Right hindlimb (tissue), 1 donor: ENCODE measurements at regions not wholly inside any gene's neighbourhood (a gene's known extent, or its start where the extent isn't known, plus 50 kb on each side); places are given as distances from the start of the nearest gene placed in this dataset.

Experiments used
- DNase-seq: peaks from one replicate; pipeline ENCODE4 v3.0.0-alpha.2; 2018

GRCh38 chr6:137351890-137352289, 132.7 kb upstream of the IFNGR1 start:
- DNase-seq: no peak

- no peak for DNase-seq
These were observed 131.7 kb upstream of the IFNGR1 start for GRCh38 chr6:137350857-137351256.

- no peak for DNase-seq
These were observed 131.0 kb upstream of the IFNGR1 start for GRCh38 chr6:137349856-137350830.

GRCh38 chr6:137348777-137349176, 129.6 kb upstream of the IFNGR1 start:
- no peak for DNase-seq

- DNase-seq: no peak
These were observed 124.1 kb upstream of the IFNGR1 start for GRCh38 chr6:137343241-137343640.

GRCh38 chr6:137342607-137343190, 123.5 kb upstream of the IFNGR1 start:
- peak; percentile 43 for DNase-seq

GRCh38 chr6:137341681-137342195, 122.6 kb upstream of the IFNGR1 start:
- DNase-seq: peak; percentile 45

GRCh38 chr6:137339929-137340559, 120.9 kb upstream of the IFNGR1 start:
- DNase-seq: no peak

- no peak for DNase-seq
These were observed 115.7 kb upstream of the IFNGR1 start for GRCh38 chr6:137334884-137335283.

- DNase-seq: no peak
These were observed 114.9 kb upstream of the IFNGR1 start for GRCh38 chr6:137334094-137334493.

- no peak for DNase-seq
These were observed 113.6 kb upstream of the IFNGR1 start for GRCh38 chr6:137332637-137333280.

GRCh38 chr6:137323860-137324259, 104.7 kb upstream of the IFNGR1 start:
- no peak for DNase-seq

- no peak for DNase-seq
These were observed 101.1 kb upstream of the IFNGR1 start for GRCh38 chr6:137320271-137320670.

GRCh38 chr6:137316626-137317025, 97.4 kb upstream of the IFNGR1 start:
- no peak for DNase-seq

- no peak for DNase-seq
These were observed 95.9 kb upstream of the IFNGR1 start for GRCh38 chr6:137315081-137315480.

- DNase-seq: peak; percentile 70
These were observed 95.0 kb upstream of the IFNGR1 start for GRCh38 chr6:137313928-137314855.

GRCh38 chr6:137313211-137313610, 94.0 kb upstream of the IFNGR1 start:
- DNase-seq: no peak

GRCh38 chr6:137311940-137312339, 92.8 kb upstream of the IFNGR1 start:
- no peak for DNase-seq

GRCh38 chr6:137309078-137309762, 90.0 kb upstream of the IFNGR1 start:
- peak; percentile 63 for DNase-seq

- DNase-seq: no peak
These were observed 88.1 kb upstream of the IFNGR1 start for GRCh38 chr6:137307163-137307854.

GRCh38 chr6:137305691-137306090, 86.5 kb upstream of the IFNGR1 start:
- DNase-seq: no peak
